ENCODE measurements at regions not wholly inside any gene's neighbourhood (a gene's known extent, or its start where the extent isn't known, plus 50 kb on each side); places are given as distances from the start of the nearest gene placed in this dataset.

- DNase-seq (no peak), ATAC-seq (no peak)
- Histone ChIP-seq H3K27ac (no peak overlapping the region), H3K9me3 (no peaks in the 10 kb centered on the region), H3K27me3 (ENCODE audit: low read depth) (no peaks in the 10 kb centered on the region), H3K4me3 (no peak overlapping the region), H3K36me3 (no peaks in the 10 kb centered on the region), H3K4me1 (no peaks in the 10 kb centered on the region)
- TF ChIP-seq CTCF (IDR thresholded peaks at IDR 0.05) = no peak
- intact Hi-C loops (cut with DNase I) = no loop called here
Measured at GRCh38 chr5:92330365-92330764, 947.2 kb upstream of the ARRDC3 start.

- ATAC-seq = no peak
- TF ChIP-seq CTCF (IDR thresholded peaks at IDR 0.05) = no peak
- H3K9me3 ChIP-seq = no peaks in the 10 kb centered on the region
- H3K4me3 ChIP-seq = no peak overlapping the region
- intact Hi-C loops (cut with DNase I) = no loop called here
- no peak overlapping the region for H3K27ac ChIP-seq
- H3K27me3 ChIP-seq (ENCODE audit: low read depth) = no peaks in the 10 kb centered on the region
- no peak for DNase-seq
- H3K36me3 ChIP-seq = no peaks in the 10 kb centered on the region
- no peaks in the 10 kb centered on the region for H3K4me1 ChIP-seq
Measured at GRCh38 chr5:92329759-92330158, 946.6 kb upstream of the ARRDC3 start.

- no peak for TF ChIP-seq CTCF (IDR thresholded peaks at IDR 0.05)
- Histone ChIP-seq H3K36me3 (no peaks in the 10 kb centered on the region), H3K27me3 (ENCODE audit: low read depth) (no peaks in the 10 kb centered on the region), H3K4me3 (no peak overlapping the region), H3K9me3 (no peaks in the 10 kb centered on the region), H3K4me1 (no peaks in the 10 kb centered on the region), H3K27ac (no peak overlapping the region)
- no peak for DNase-seq
- intact Hi-C loops (cut with DNase I) = no loop called here
- ATAC-seq = no peak
Measured at GRCh38 chr5:92328584-92329259, 945.6 kb upstream of the ARRDC3 start.

GRCh38 chr5:92320446-92320845 is 937.3 kb upstream of the ARRDC3 start:
- no peaks in the 10 kb centered on the region for H3K4me1 ChIP-seq
- H3K27ac ChIP-seq = no peak overlapping the region
- no peaks in the 10 kb centered on the region for H3K36me3 ChIP-seq
- intact Hi-C loops (cut with DNase I) = no loop called here
- no peak for ATAC-seq
- no peak for DNase-seq
- H3K4me3 ChIP-seq = no peak overlapping the region
- no peaks in the 10 kb centered on the region for H3K27me3 ChIP-seq (ENCODE audit: low read depth)
- no peaks in the 10 kb centered on the region for H3K9me3 ChIP-seq
- TF ChIP-seq CTCF (IDR thresholded peaks at IDR 0.05) = no peak

GRCh38 chr5:92313385-92313784 is 930.3 kb upstream of the ARRDC3 start:
- Histone ChIP-seq H3K27ac (no peak overlapping the region), H3K4me3 (no peak overlapping the region), H3K27me3 (ENCODE audit: low read depth) (no peaks in the 10 kb centered on the region), H3K4me1 (no peaks in the 10 kb centered on the region), H3K9me3 (no peaks in the 10 kb centered on the region), H3K36me3 (no peaks in the 10 kb centered on the region)
- intact Hi-C loops (cut with DNase I) = no loop called here
- TF ChIP-seq CTCF (IDR thresholded peaks at IDR 0.05) = no peak
- no peak for DNase-seq
- ATAC-seq = no peak

Data from lower lobe of right lung (tissue), 2 donors.